A549 (cell line): ENCODE measurements at regions not wholly inside any gene's neighbourhood (a gene's known extent, or its start where the extent isn't known, plus 50 kb on each side); places are given as distances from the start of the nearest gene placed in this dataset.

ENCODE experiments used
- CHD2 ChIP-seq: fragments of 150-350 bp; IDR thresholded peaks from 2 replicates; pipeline ENCODE4 v1.6.1; 2014; ENCODE audit warnings: low read length; ENCODE audit not compliant: partially characterized antibody
- EHMT2 ChIP-seq: fragments of 200-600 bp; sonication (generic); IDR thresholded peaks from 2 replicates; pipeline ENCODE4 v1.6.1; 2016; ENCODE audit warnings: antibody characterized with exemption, low read depth, mild to moderate bottlenecking, moderate library complexity
- ELK1 ChIP-seq: fragments of 150-350 bp; IDR thresholded peaks from 2 replicates; pipeline ENCODE4 v1.6.1; 2014; ENCODE audit warnings: low read depth, mild to moderate bottlenecking, low read length
- EP300 ChIP-seq, 2 experiments: fragments of >200 bp; sonication (Bioruptor Twin); formaldehyde crosslinking; IDR thresholded peaks; 2 replicates in 1 of 2; 3 replicates in 1 of 2; pipeline ENCODE4 v1.6.1; 2016 to 2017
- FOSB ChIP-seq: fragments of 250-450 bp; sonication (Bioruptor Pico); IDR thresholded peaks from 2 replicates; pipeline ENCODE4 v1.5.0; 2020; ENCODE audit warnings: mild to moderate bottlenecking, moderate library complexity
- FOSL2 ChIP-seq, 2 experiments: fragments of 450-650 bp in 1 of 2; fragments of >200 bp in 1 of 2; sonication (Bioruptor Twin) in 1 of 2; formaldehyde crosslinking; IDR thresholded peaks; 2 replicates each; pipeline versions ENCODE4 v1.5.0 to v1.6.1; 2016 to 2020; ENCODE audit warnings: mild to moderate bottlenecking in 1 of 2, moderate library complexity in 1 of 2
- FOXS1 ChIP-seq: fragments of 250-450 bp; sonication (Bioruptor Pico); IDR thresholded peaks from 2 replicates; pipeline ENCODE4 v1.5.0; 2020; ENCODE audit warnings: mild to moderate bottlenecking, moderate library complexity
- GATA3 ChIP-seq: IDR thresholded peaks from 2 replicates; pipeline ENCODE4 v1.6.1; 2012; ENCODE audit warnings: borderline replicate concordance
- HOXB13 ChIP-seq: fragments of 250-450 bp; sonication (Bioruptor Pico); IDR thresholded peaks from 2 replicates; pipeline ENCODE4 v1.5.0; 2020; ENCODE audit warnings: low read depth, mild to moderate bottlenecking, moderate library complexity
- HOXB5 ChIP-seq: fragments of 250-450 bp; sonication (Bioruptor Pico); IDR thresholded peaks from 2 replicates; pipeline ENCODE4 v1.5.0; 2020; ENCODE audit warnings: mild to moderate bottlenecking, moderate library complexity
- JUN ChIP-seq, 2 experiments: fragments of >200 bp; sonication (Bioruptor Twin); formaldehyde crosslinking; IDR thresholded peaks; 2 replicates in 1 of 2; 3 replicates in 1 of 2; pipeline ENCODE4 v1.6.1; 2016 to 2017
- JUNB ChIP-seq: fragments of >200 bp; sonication (Bioruptor Twin); formaldehyde crosslinking; IDR thresholded peaks from 2 replicates; pipeline ENCODE4 v1.6.1; 2016
- KDM1A ChIP-seq: fragments of 200-600 bp; sonication (generic); IDR thresholded peaks from 2 replicates; pipeline ENCODE4 v1.6.1; 2016; ENCODE audit warnings: low read depth, mild to moderate bottlenecking
- KDM5A ChIP-seq: fragments of 200-600 bp; sonication (generic); IDR thresholded peaks from 2 replicates; pipeline ENCODE4 v1.6.1; 2016; ENCODE audit warnings: antibody characterized with exemption, mild to moderate bottlenecking
- MAFK ChIP-seq: fragments of 450-650 bp; IDR thresholded peaks from 2 replicates; pipeline ENCODE4 v1.6.1; 2014; ENCODE audit not compliant: partially characterized antibody
- MAZ ChIP-seq: fragments of 150-350 bp; IDR thresholded peaks from 2 replicates; pipeline ENCODE4 v1.6.1; 2014; ENCODE audit warnings: antibody characterized with exemption, low read depth, low read length, borderline replicate concordance
- MYC ChIP-seq: IDR thresholded peaks from 2 replicates; pipeline ENCODE4 v1.6.1; 2012; ENCODE audit warnings: mild to moderate bottlenecking, inconsistent platforms, low read length, improper control_type of control experiment, borderline replicate concordance
- NR3C1 ChIP-seq: fragments of >200 bp; sonication (Bioruptor Twin); formaldehyde crosslinking; IDR thresholded peaks from 3 replicates; pipeline ENCODE4 v1.6.1; 2017
- PHF8 ChIP-seq: fragments of 200-600 bp; sonication (generic); IDR thresholded peaks from 2 replicates; pipeline ENCODE4 v1.6.1; 2016; ENCODE audit warnings: low read depth, mild to moderate bottlenecking, antibody characterized with exemption, moderate library complexity, borderline replicate concordance
- POLR2A ChIP-seq: IDR thresholded peaks from 2 replicates; pipeline ENCODE4 v1.6.1; 2012; ENCODE audit warnings: mild to moderate bottlenecking, low read length
- POLR2AphosphoS2 ChIP-seq: conservative IDR thresholded peaks from 2 replicates; pipeline ENCODE4 v1.6.1; 2012; ENCODE audit warnings: low read length, improper control_type of control experiment, inconsistent platforms
- RAD21 ChIP-seq, 2 experiments: fragments of >200 bp in 1 of 2; sonication (Bioruptor Twin) in 1 of 2; formaldehyde crosslinking in 1 of 2; IDR thresholded peaks in 1 of 2; conservative IDR thresholded peaks in 1 of 2; 2 replicates in 1 of 2; 3 replicates in 1 of 2; pipeline ENCODE4 v1.6.1; 2012 to 2018; ENCODE audit warnings: inconsistent platforms in 1 of 2
- RFX5 ChIP-seq: fragments of 450-650 bp; IDR thresholded peaks from 2 replicates; pipeline ENCODE4 v1.7.1; 2014; ENCODE audit warnings: antibody characterized with exemption, mild to moderate bottlenecking, moderate library complexity
- RNF2 ChIP-seq: fragments of 200-600 bp; sonication (generic); IDR thresholded peaks from 2 replicates; pipeline ENCODE4 v1.6.1; 2016; ENCODE audit warnings: low read depth, mild to moderate bottlenecking, antibody characterized with exemption, moderate library complexity, borderline replicate concordance
- SMC3 ChIP-seq: fragments of >200 bp; sonication (Bioruptor Twin); formaldehyde crosslinking; IDR thresholded peaks from 3 replicates; pipeline ENCODE4 v1.6.1; 2018; ENCODE audit warnings: inconsistent platforms
- TFCP2L1 ChIP-seq: fragments of 250-450 bp; sonication (Bioruptor Pico); IDR thresholded peaks from 2 replicates; pipeline ENCODE4 v1.5.0; 2021; ENCODE audit warnings: mild to moderate bottlenecking
- TP53 ChIP-seq: fragments of 250-450 bp; sonication (Bioruptor Pico); IDR thresholded peaks from 2 replicates; pipeline ENCODE4 v1.5.0; 2021; ENCODE audit warnings: mild to moderate bottlenecking, moderate library complexity
- ZC3H11A ChIP-seq: fragments of 450-650 bp; IDR thresholded peaks from 2 replicates; pipeline ENCODE4 v1.6.1; 2014; ENCODE audit warnings: antibody characterized with exemption, mild to moderate bottlenecking
- ZSCAN20 ChIP-seq: fragments of 250-450 bp; sonication (Bioruptor Pico); IDR thresholded peaks from 2 replicates; pipeline ENCODE4 v1.8.0; 2022; ENCODE audit warnings: mild to moderate bottlenecking, moderate library complexity
- TF ChIP-seq, protein P1 (sequence below): fragments of 200-600 bp; sonication (generic); IDR thresholded peaks from 2 replicates; pipeline ENCODE4 v1.6.1; 2016; ENCODE audit warnings: antibody characterized with exemption, mild to moderate bottlenecking, moderate library complexity
- TF ChIP-seq, protein P2 (sequence below): fragments of >200 bp; sonication (Bioruptor Twin); formaldehyde crosslinking; IDR thresholded peaks from 3 replicates; pipeline ENCODE4 v1.6.1; 2016
- TF ChIP-seq, protein P3 (sequence below): IDR thresholded peaks from 2 replicates; pipeline ENCODE4 v1.6.1; 2012
- TF ChIP-seq, protein P4 (sequence below): fragments of >200 bp; sonication (Bioruptor Twin); formaldehyde crosslinking; IDR thresholded peaks from 3 replicates; pipeline ENCODE4 v1.5.1; 2016
- TF ChIP-seq, protein P5 (sequence below): fragments of 450-650 bp; IDR thresholded peaks from 2 replicates; pipeline ENCODE4 v1.6.1; 2014; ENCODE audit warnings: antibody characterized with exemption

DNA sequence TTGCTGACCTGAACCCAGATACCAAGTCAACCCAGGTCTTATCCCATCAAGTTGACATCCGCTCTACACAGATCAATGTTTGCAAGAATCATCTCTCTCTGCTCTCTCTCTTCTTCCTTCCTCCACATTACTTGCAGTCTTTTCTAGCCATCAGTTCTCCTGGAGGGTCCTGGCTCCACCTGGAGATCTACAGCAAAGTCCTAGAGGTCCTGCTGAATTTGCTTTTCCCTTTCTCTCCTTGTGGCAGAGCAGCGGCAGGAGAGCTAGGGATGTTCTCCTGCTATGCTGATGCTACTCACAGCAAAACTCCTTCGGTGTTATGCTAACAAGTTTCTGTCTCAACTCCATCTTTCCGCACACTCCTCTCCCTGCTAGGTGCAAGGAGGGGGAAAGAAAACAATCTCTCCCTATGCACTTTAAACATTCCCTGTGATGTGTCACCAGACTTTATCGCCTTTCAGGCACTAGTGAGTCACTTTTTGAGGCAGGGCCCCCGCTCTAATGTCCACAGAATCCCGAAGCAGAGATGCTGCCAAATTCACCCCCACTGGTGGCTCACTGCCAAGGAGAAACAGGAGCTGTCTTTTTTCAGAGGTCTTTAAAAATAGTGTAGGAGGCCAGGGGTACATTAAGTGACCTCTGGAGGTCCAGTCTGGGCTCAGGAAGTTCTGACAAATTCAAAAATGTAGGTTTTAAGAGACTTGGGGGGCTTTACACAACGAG lies 62.6 kb downstream of the FAM50B start (continued):
- TF ChIP-seq, protein P1, sequence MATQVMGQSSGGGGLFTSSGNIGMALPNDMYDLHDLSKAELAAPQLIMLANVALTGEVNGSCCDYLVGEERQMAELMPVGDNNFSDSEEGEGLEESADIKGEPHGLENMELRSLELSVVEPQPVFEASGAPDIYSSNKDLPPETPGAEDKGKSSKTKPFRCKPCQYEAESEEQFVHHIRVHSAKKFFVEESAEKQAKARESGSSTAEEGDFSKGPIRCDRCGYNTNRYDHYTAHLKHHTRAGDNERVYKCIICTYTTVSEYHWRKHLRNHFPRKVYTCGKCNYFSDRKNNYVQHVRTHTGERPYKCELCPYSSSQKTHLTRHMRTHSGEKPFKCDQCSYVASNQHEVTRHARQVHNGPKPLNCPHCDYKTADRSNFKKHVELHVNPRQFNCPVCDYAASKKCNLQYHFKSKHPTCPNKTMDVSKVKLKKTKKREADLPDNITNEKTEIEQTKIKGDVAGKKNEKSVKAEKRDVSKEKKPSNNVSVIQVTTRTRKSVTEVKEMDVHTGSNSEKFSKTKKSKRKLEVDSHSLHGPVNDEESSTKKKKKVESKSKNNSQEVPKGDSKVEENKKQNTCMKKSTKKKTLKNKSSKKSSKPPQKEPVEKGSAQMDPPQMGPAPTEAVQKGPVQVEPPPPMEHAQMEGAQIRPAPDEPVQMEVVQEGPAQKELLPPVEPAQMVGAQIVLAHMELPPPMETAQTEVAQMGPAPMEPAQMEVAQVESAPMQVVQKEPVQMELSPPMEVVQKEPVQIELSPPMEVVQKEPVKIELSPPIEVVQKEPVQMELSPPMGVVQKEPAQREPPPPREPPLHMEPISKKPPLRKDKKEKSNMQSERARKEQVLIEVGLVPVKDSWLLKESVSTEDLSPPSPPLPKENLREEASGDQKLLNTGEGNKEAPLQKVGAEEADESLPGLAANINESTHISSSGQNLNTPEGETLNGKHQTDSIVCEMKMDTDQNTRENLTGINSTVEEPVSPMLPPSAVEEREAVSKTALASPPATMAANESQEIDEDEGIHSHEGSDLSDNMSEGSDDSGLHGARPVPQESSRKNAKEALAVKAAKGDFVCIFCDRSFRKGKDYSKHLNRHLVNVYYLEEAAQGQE, result no peak
- TF ChIP-seq JUNB (peak; percentile 94), MAFK (no peak), FOSB (CRISPR knock-in tag) (no peak), HOXB13 (no peak), EP300 (IDR thresholded peaks at IDR 0.05) (peak; percentile 67 to 75; a peak in 3 of 5 replicates), PHF8 (no peak), ZSCAN20 (CRISPR knock-in tag) (no peak), KDM1A (no peak), FOSL2 (IDR thresholded peaks at IDR 0.05) (peak; percentile 94), FOSL2 (CRISPR knock-in tag; IDR thresholded peaks at IDR 0.05) (peak; percentile 92), ELK1 (no peak), ZC3H11A (no peak), HOXB5 (no peak), POLR2A (no peak), TFCP2L1 (CRISPR knock-in tag) (no peak), MYC (no peak), EHMT2 (no peak), KDM5A (no peak), POLR2AphosphoS2 (no peak), RNF2 (no peak), NR3C1 (no peak), TP53 (CRISPR knock-in tag) (no peak), MAZ (no peak), JUN (IDR thresholded peaks at IDR 0.05) (peak; percentile 54 to 84; a peak in 3 of 5 replicates), SMC3 (peak; percentile 26; the same call in 1 of the 3 replicates), GATA3 (peak; percentile 97), RAD21 (conservative IDR thresholded peaks at IDR 0.05 in 1 of 2, IDR thresholded peaks at IDR 0.05 in 1 of 2) (peak; percentile 11 to 35; a peak in 2 of 5 replicates), FOXS1 (CRISPR knock-in tag) (no peak), RFX5 (no peak), CHD2 (no peak)
- TF ChIP-seq, protein P2, sequence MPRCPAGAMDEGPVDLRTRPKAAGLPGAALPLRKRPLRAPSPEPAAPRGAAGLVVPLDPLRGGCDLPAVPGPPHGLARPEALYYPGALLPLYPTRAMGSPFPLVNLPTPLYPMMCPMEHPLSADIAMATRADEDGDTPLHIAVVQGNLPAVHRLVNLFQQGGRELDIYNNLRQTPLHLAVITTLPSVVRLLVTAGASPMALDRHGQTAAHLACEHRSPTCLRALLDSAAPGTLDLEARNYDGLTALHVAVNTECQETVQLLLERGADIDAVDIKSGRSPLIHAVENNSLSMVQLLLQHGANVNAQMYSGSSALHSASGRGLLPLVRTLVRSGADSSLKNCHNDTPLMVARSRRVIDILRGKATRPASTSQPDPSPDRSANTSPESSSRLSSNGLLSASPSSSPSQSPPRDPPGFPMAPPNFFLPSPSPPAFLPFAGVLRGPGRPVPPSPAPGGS, result no peak; the same call in 2 of the 3 replicates
- TF ChIP-seq, protein P3, sequence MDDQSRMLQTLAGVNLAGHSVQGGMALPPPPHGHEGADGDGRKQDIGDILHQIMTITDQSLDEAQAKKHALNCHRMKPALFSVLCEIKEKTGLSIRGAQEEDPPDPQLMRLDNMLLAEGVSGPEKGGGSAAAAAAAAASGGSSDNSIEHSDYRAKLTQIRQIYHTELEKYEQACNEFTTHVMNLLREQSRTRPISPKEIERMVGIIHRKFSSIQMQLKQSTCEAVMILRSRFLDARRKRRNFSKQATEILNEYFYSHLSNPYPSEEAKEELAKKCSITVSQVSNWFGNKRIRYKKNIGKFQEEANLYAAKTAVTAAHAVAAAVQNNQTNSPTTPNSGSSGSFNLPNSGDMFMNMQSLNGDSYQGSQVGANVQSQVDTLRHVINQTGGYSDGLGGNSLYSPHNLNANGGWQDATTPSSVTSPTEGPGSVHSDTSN, result 0 out of 2 replicates have a peak, but pooled peaks have one; percentile 31
- TF ChIP-seq, protein P4, sequence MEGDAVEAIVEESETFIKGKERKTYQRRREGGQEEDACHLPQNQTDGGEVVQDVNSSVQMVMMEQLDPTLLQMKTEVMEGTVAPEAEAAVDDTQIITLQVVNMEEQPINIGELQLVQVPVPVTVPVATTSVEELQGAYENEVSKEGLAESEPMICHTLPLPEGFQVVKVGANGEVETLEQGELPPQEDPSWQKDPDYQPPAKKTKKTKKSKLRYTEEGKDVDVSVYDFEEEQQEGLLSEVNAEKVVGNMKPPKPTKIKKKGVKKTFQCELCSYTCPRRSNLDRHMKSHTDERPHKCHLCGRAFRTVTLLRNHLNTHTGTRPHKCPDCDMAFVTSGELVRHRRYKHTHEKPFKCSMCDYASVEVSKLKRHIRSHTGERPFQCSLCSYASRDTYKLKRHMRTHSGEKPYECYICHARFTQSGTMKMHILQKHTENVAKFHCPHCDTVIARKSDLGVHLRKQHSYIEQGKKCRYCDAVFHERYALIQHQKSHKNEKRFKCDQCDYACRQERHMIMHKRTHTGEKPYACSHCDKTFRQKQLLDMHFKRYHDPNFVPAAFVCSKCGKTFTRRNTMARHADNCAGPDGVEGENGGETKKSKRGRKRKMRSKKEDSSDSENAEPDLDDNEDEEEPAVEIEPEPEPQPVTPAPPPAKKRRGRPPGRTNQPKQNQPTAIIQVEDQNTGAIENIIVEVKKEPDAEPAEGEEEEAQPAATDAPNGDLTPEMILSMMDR, result no peak
- TF ChIP-seq, protein P5, sequence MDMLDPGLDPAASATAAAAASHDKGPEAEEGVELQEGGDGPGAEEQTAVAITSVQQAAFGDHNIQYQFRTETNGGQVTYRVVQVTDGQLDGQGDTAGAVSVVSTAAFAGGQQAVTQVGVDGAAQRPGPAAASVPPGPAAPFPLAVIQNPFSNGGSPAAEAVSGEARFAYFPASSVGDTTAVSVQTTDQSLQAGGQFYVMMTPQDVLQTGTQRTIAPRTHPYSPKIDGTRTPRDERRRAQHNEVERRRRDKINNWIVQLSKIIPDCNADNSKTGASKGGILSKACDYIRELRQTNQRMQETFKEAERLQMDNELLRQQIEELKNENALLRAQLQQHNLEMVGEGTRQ, result no peak
